Gastroesophageal sphincter (tissue), 3 donors: ENCODE measurements at regions not wholly inside any gene's neighbourhood (a gene's known extent, or its start where the extent isn't known, plus 50 kb on each side); places are given as distances from the start of the nearest gene placed in this dataset.

ENCODE experiments used
- CTCF ChIP-seq, 4 experiments: fragments of 200-600 bp in 2 of 4; fragments of 450-650 bp in 2 of 4; sonication (generic) in 1 of 4; IDR thresholded peaks; one replicate each; pipeline ENCODE4 v1.5.1; 2017 to 2019; ENCODE audit warnings: antibody characterized with exemption in 4 of 4, mild to moderate bottlenecking in 2 of 4, moderate library complexity in 2 of 4
- POLR2A ChIP-seq, 2 donors: fragments of 450-650 bp; IDR thresholded peaks; one replicate each; pipeline ENCODE4 v1.6.1; 2017; ENCODE audit warnings: antibody characterized with exemption in 2 of 2, mild to moderate bottlenecking in 2 of 2, moderate library complexity in 1 of 2
- POLR2AphosphoS5 ChIP-seq: sonication (generic); formaldehyde crosslinking; IDR thresholded peaks from one replicate; pipeline ENCODE4 v1.6.1; 2017; ENCODE audit warnings: antibody characterized with exemption

DNA sequence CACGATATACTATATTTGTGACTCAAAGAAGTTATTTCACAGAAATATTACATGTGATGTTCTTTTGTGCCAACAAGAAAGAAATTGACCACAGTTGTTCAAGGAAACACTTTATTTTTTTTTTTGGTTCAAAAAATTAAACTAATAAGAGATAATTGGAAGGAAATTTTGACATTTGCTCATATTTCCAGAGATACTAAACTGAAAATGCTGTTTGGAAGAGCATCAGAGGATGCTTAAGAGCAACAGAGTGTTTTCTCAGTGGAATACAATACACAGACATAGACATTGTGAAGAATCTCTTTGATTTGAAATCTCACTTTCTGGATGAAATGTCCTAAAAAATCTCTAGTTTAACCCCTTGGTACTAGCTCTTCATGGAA is 760.4 kb upstream of the CXADR start:
- no peak for TF ChIP-seq CTCF (IDR thresholded peaks at IDR 0.05)
- no peak for TF ChIP-seq POLR2AphosphoS5
- TF ChIP-seq POLR2A (IDR thresholded peaks at IDR 0.05), result no peak
